ENCODE measurements at regions not wholly inside any gene's neighbourhood (a gene's known extent, or its start where the extent isn't known, plus 50 kb on each side); places are given as distances from the start of the nearest gene placed in this dataset.

DNA sequence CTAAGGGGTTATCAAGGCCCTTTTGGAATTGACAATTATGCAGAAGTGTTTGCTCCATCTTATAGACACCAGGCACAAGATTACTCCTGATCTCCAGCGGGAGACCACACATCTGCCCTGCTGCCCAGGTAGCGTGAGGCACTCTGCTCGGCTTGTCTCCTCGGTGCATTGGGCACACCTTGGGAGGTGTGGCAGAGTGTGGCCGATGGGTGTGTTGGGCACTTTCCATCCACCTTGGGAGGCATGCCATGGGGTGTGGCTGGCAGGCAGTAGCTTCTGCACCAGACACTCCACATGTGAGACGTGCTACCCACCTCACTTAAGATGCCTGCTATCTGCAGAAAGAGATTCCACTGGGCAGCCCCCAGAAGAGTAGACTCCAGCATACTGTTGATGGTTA, 54.1 kb downstream of the GADD45G start:
- POLR2A ChIA-PET: no interaction called here

DNA sequence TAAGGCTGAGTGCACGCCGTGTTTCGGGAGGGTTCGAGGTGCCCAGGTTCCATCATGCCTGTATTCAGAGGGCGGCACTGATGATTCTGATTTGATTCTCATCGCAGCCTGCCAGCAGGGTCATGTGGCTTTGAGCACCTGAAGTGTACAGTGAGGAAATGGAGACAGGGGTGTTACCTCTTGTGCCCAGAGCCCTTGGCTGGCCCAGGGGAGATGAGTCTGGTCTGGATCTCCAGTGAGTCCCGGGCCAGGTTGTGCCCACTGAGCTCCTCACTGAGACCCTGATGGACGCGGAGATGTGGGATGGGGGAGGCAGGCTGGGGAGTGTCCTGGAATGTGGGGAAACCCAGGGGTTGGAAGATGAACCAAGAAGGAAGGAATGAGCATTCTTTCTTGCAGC, 54.7 kb downstream of the GADD45G start:
- ChIA-PET CTCF (interaction anchor here (1.0 kb wide), 1 partner anchor 57 kb away, joined by 3 read pairs; no protein-coding TSS in a partner anchor), POLR2A (interaction anchor here (1.4 kb wide), 1 partner anchor 24 kb away, joined by 4 read pairs; no protein-coding TSS in a partner anchor)
- TF ChIP-seq, protein P1, sequence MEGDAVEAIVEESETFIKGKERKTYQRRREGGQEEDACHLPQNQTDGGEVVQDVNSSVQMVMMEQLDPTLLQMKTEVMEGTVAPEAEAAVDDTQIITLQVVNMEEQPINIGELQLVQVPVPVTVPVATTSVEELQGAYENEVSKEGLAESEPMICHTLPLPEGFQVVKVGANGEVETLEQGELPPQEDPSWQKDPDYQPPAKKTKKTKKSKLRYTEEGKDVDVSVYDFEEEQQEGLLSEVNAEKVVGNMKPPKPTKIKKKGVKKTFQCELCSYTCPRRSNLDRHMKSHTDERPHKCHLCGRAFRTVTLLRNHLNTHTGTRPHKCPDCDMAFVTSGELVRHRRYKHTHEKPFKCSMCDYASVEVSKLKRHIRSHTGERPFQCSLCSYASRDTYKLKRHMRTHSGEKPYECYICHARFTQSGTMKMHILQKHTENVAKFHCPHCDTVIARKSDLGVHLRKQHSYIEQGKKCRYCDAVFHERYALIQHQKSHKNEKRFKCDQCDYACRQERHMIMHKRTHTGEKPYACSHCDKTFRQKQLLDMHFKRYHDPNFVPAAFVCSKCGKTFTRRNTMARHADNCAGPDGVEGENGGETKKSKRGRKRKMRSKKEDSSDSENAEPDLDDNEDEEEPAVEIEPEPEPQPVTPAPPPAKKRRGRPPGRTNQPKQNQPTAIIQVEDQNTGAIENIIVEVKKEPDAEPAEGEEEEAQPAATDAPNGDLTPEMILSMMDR (IDR thresholded peaks at IDR 0.05; ENCODE audit: unreplicated experiment): no peak
- Mint-ChIP-seq H3K4me3 (ENCODE audit: unreplicated experiment) (no peak overlapping the region), H3K27ac (ENCODE audit: low read depth, unreplicated experiment) (no peak overlapping the region), H3K4me1 (ENCODE audit: insufficient read depth, unreplicated experiment) (peaks cover 5% of the 10 kb centered on the region), H3K9me3 (ENCODE audit: unreplicated experiment) (no peaks in the 10 kb centered on the region), H3K36me3 (ENCODE audit: insufficient read depth, unreplicated experiment) (no peaks in the 10 kb centered on the region), H3K27me3 (ENCODE audit: insufficient read depth, unreplicated experiment) (peaks cover 29% of the 10 kb centered on the region)
- no peak for DNase-seq (ENCODE audit: unreplicated experiment)
- intact Hi-C loops (cut with micrococcal nuclease): no loop called here
- no TSS peak for BruUV-seq (replicated peaks)

More for the DNA sequence above, 54.1 kb downstream of the GADD45G start:
- no peak overlapping the region for H3K27ac Mint-ChIP-seq (ENCODE audit: low read depth, unreplicated experiment)
- CTCF ChIA-PET: interaction anchor here (1.0 kb wide), 1 partner anchor 57 kb away, joined by 3 read pairs; no protein-coding TSS in a partner anchor
- no peaks in the 10 kb centered on the region for H3K36me3 Mint-ChIP-seq (ENCODE audit: insufficient read depth, unreplicated experiment)
- no peak for DNase-seq (ENCODE audit: unreplicated experiment)
- intact Hi-C loops (cut with micrococcal nuclease): no loop called here
- H3K9me3 Mint-ChIP-seq (ENCODE audit: unreplicated experiment): no peaks in the 10 kb centered on the region
- no peak overlapping the region for H3K4me3 Mint-ChIP-seq (ENCODE audit: unreplicated experiment)
- BruUV-seq (replicated peaks): no TSS peak
- peaks cover 31% of the 10 kb centered on the region for H3K27me3 Mint-ChIP-seq (ENCODE audit: insufficient read depth, unreplicated experiment)
- peaks cover 5% of the 10 kb centered on the region for H3K4me1 Mint-ChIP-seq (ENCODE audit: insufficient read depth, unreplicated experiment)
- TF ChIP-seq, protein P1 (IDR thresholded peaks at IDR 0.05; ENCODE audit: unreplicated experiment): no peak

DNA sequence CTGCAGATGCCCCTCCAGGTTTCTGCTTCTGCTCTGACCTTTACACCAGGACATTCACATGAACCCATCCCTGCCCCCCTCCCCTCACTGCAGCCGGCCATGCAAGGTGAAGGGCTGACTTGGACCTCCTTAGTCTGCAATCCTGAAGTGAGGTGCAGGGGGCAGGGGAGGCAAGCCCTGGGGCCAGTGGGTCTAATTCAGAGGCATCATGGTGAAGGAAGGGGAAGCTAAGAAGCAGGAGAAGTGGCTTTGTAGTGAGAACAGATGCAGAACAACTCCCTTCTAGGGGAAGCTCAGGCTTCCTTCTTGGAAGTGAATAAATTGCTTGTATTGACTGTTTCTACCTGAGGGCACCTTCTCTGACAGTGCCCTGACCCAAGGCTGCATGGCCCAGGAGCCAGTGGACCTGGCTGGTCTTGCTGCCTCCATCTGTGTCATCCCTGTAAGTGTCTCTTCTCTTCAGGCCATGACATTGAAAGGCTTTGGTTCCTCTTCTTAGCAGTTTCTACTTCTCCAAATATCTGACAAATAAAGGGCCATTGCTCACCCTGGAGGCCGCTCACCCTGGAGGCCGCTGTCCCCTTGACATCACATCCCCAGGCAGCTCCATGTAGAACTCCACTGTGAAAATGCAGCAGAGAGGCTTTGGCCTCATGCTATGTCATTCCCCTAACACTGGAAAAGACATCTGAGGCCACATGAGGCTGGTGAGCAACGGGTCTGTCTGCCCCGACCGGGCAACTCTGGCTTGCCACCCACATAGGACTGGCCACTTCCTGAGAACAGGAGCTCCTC, 55.3 kb downstream of the GADD45G start:
- H3K27ac Mint-ChIP-seq (ENCODE audit: low read depth, unreplicated experiment): no peak overlapping the region
- DNase-seq (ENCODE audit: unreplicated experiment): no peak
- H3K9me3 Mint-ChIP-seq (ENCODE audit: unreplicated experiment): no peaks in the 10 kb centered on the region
- POLR2A ChIA-PET: interaction anchor here (1.4 kb wide), 1 partner anchor 25 kb away, joined by 4 read pairs; no protein-coding TSS in a partner anchor
- TF ChIP-seq, protein P1 (IDR thresholded peaks at IDR 0.05; ENCODE audit: unreplicated experiment): no peak
- intact Hi-C loops (cut with micrococcal nuclease): no loop called here
- CTCF ChIA-PET: interaction anchor here (1.0 kb wide), 1 partner anchor 58 kb away, joined by 3 read pairs; no protein-coding TSS in a partner anchor
- H3K27me3 Mint-ChIP-seq (ENCODE audit: insufficient read depth, unreplicated experiment): peaks cover 23% of the 10 kb centered on the region
- no peaks in the 10 kb centered on the region for H3K36me3 Mint-ChIP-seq (ENCODE audit: insufficient read depth, unreplicated experiment)
- peaks cover 5% of the 10 kb centered on the region for H3K4me1 Mint-ChIP-seq (ENCODE audit: insufficient read depth, unreplicated experiment)
- BruUV-seq (replicated peaks): no TSS peak
- no peak overlapping the region for H3K4me3 Mint-ChIP-seq (ENCODE audit: unreplicated experiment)

DNA sequence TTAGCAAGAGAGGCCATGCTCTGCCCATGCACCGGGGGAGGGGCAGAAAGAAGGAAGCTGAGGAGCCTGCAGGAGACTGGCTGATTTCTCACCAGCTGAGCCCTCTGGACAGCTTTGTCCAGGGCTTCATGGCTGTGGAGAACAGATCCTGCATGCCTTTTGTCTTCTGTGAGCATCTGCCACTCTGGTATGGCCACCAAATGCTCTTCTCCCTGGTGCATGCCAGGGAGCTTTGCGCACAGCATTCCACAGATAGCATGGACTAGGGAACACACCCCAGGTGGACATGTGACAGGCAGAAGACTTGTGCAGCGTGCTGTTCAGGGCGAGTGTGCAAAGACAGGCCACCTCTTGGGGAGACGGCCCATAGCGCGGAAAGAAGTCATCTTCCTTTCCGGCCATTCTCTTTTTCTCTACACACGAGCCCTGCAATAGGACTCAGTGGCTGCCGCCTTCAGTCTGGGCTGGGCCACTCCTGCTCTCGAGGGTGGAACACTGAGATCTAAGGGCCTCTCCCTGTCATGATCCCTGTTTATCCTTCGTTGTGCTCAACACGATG, 56.7 kb downstream of the GADD45G start:
- H3K4me3 Mint-ChIP-seq (ENCODE audit: unreplicated experiment): no peak overlapping the region
- BruUV-seq (replicated peaks): no TSS peak
- H3K9me3 Mint-ChIP-seq (ENCODE audit: unreplicated experiment): no peaks in the 10 kb centered on the region
- POLR2A ChIA-PET: interaction anchor here (0.7 kb wide), 2 partner anchors 51 to 180 kb away, joined by 3 read pairs; no protein-coding TSS in a partner anchor
- H3K27ac Mint-ChIP-seq (ENCODE audit: low read depth, unreplicated experiment): no peak overlapping the region
- no peak for DNase-seq (ENCODE audit: unreplicated experiment)
- TF ChIP-seq, protein P1 (IDR thresholded peaks at IDR 0.05; ENCODE audit: unreplicated experiment): no peak
- peaks cover 5% of the 10 kb centered on the region for H3K4me1 Mint-ChIP-seq (ENCODE audit: insufficient read depth, unreplicated experiment)
- CTCF ChIA-PET: interaction anchor here (0.7 kb wide), 2 partner anchors 12 to 90 kb away, joined by 3 read pairs; no protein-coding TSS in a partner anchor
- no peaks in the 10 kb centered on the region for H3K36me3 Mint-ChIP-seq (ENCODE audit: insufficient read depth, unreplicated experiment)
- intact Hi-C loops (cut with micrococcal nuclease): no loop called here
- peaks cover 19% of the 10 kb centered on the region for H3K27me3 Mint-ChIP-seq (ENCODE audit: insufficient read depth, unreplicated experiment)

Data from MCF 10A (cell line).